PFSK-1 (cell line): ENCODE measurements at regions not wholly inside any gene's neighbourhood (a gene's known extent, or its start where the extent isn't known, plus 50 kb on each side); places are given as distances from the start of the nearest gene placed in this dataset.

Experiments used
- SIN3A ChIP-seq: IDR thresholded peaks from 2 replicates; pipeline ENCODE4 v1.6.1; 2012; ENCODE audit warnings: mild to moderate bottlenecking, low read length, moderate library complexity, borderline replicate concordance; ENCODE audit not compliant: insufficient read depth
- TAF1 ChIP-seq: IDR thresholded peaks from 2 replicates; pipeline ENCODE4 v1.6.1; 2012; ENCODE audit warnings: low read length, control low read depth, borderline replicate concordance; ENCODE audit not compliant: insufficient read depth
- TF ChIP-seq, protein P1 (sequence below), 2 experiments: IDR thresholded peaks; 2 replicates each; pipeline versions ENCODE4 v1.6.1 to v1.8.0; 2011 to 2012; ENCODE audit warnings: low read depth in 2 of 2, low read length in 2 of 2, control low read depth in 1 of 2, inconsistent platforms in 1 of 2, mild to moderate bottlenecking in 1 of 2, moderate library complexity in 1 of 2; ENCODE audit not compliant: insufficient read depth in 1 of 2

DNA sequence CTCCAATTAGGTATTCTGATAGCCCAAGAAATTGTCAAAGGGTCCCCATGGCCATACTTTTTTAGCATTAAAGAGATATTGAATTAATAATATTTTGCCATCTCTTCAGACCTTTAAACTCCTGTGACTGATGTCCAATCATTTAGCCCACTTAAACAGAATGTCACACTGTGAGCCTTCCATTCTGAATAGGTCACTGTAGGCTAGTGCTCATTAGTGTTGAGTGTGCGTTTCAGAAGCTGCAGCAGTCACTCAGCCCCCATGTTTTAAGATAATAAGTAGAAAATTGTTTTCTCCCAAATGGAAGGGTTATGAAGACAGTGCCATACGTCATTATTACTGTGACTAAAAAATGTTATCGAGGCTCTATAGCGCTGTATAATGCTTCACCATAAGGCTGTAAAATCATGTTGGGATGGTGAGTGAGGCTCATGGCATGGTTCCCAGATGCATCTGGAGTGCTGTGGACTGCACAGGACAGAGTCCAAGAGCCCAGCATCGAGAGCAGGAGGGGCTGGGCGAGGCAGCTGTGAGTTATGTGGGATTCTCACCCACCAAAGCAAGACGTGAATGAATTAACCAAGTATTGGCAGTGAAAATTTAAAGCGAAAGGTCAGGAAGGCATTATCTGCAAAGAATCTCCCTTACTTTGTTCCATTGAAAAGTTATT, 2112.9 kb upstream of the WWC1 start:
- TF ChIP-seq, protein P1, sequence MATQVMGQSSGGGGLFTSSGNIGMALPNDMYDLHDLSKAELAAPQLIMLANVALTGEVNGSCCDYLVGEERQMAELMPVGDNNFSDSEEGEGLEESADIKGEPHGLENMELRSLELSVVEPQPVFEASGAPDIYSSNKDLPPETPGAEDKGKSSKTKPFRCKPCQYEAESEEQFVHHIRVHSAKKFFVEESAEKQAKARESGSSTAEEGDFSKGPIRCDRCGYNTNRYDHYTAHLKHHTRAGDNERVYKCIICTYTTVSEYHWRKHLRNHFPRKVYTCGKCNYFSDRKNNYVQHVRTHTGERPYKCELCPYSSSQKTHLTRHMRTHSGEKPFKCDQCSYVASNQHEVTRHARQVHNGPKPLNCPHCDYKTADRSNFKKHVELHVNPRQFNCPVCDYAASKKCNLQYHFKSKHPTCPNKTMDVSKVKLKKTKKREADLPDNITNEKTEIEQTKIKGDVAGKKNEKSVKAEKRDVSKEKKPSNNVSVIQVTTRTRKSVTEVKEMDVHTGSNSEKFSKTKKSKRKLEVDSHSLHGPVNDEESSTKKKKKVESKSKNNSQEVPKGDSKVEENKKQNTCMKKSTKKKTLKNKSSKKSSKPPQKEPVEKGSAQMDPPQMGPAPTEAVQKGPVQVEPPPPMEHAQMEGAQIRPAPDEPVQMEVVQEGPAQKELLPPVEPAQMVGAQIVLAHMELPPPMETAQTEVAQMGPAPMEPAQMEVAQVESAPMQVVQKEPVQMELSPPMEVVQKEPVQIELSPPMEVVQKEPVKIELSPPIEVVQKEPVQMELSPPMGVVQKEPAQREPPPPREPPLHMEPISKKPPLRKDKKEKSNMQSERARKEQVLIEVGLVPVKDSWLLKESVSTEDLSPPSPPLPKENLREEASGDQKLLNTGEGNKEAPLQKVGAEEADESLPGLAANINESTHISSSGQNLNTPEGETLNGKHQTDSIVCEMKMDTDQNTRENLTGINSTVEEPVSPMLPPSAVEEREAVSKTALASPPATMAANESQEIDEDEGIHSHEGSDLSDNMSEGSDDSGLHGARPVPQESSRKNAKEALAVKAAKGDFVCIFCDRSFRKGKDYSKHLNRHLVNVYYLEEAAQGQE (IDR thresholded peaks at IDR 0.05; ENCODE audit: insufficient read depth in 1 of 2, low read depth in 2 of 2, low read length in 2 of 2), result no peak
- no peak for TF ChIP-seq SIN3A
- no peak for TF ChIP-seq TAF1
